IMR-90 (cell line): ENCODE measurements at regions not wholly inside any gene's neighbourhood (a gene's known extent, or its start where the extent isn't known, plus 50 kb on each side); places are given as distances from the start of the nearest gene placed in this dataset.

ENCODE experiments used
- ATAC-seq: fragments of 200-7000 bp; cut with Tn5 transposase; 2 replicates; pipeline ENCODE4 v1.9.1; 2020; ENCODE audit warnings: low read depth, mild to moderate bottlenecking, moderate library complexity
- BruUV-seq: library from RNA; stranded (reverse); fragments of 400-500 nt; replicated peaks from 2 replicates; lab custom pipeline; 2021; lab: Mats Ljungman, UMichigan
- CTCF ChIA-PET: fragments of 300-600 bp; formaldehyde crosslinking; extraction: SDS; loops from one replicate; lab custom pipeline; 2021; ENCODE audit warnings: antibody characterized with exemption; lab: Yijun Ruan, JAX
- POLR2A ChIA-PET: fragments of 300-600 bp; sonication (Branson Sonifier 250); formaldehyde crosslinking; loops from one replicate; lab custom pipeline; 2022; ENCODE audit warnings: antibody characterized with exemption; ENCODE audit not compliant: unreplicated experiment; lab: Charles Lee
- DNase-seq: peaks from one replicate; pipeline ENCODE4 v3.0.0; 2013
- H2AFZ ChIP-seq: replicated peaks from 2 replicates; pipeline ENCODE3; 2013; ENCODE audit warnings: low read length, mild to moderate bottlenecking; ENCODE audit not compliant: poor library complexity
- H2AK5ac ChIP-seq: 2 replicates; pipeline ENCODE4 v1.6.1; 2013; ENCODE audit warnings: low read depth, low read length, inconsistent platforms
- H2AK9ac ChIP-seq: replicated peaks from 2 replicates; pipeline ENCODE3; 2013; ENCODE audit warnings: mild to moderate bottlenecking, low read depth, low read length, moderate library complexity; ENCODE audit not compliant: poor library complexity
- H2BK120ac ChIP-seq: 2 replicates; pipeline ENCODE4 v1.6.1; 2013; ENCODE audit warnings: low read depth, low read length, inconsistent platforms
- H2BK15ac ChIP-seq: 3 replicates; pipeline ENCODE4 v1.6.1; 2013; ENCODE audit warnings: low read depth, low read length, inconsistent platforms
- H2BK20ac ChIP-seq: 2 replicates; pipeline ENCODE4 v1.6.1; 2013; ENCODE audit warnings: low read depth, mild to moderate bottlenecking, inconsistent platforms, low read length, moderate library complexity
- H2BK5ac ChIP-seq: 2 replicates; pipeline ENCODE4 v1.6.1; 2013; ENCODE audit warnings: mild to moderate bottlenecking, low read depth, low read length, inconsistent platforms; ENCODE audit not compliant: poor library complexity, severe bottlenecking
- H3K14ac ChIP-seq: replicated peaks from 2 replicates; pipeline ENCODE4 v1.6.1; 2013; ENCODE audit warnings: low read depth, low read length, inconsistent platforms
- H3K18ac ChIP-seq: 2 replicates; pipeline ENCODE4 v1.6.1; 2013; ENCODE audit warnings: low read depth, low read length, control low read depth
- H3K23ac ChIP-seq: 2 replicates; pipeline ENCODE4 v1.6.1; 2013; ENCODE audit warnings: low read depth, low read length, inconsistent platforms
- H3K27ac ChIP-seq: 2 replicates; pipeline ENCODE4 v1.5.1; 2013; ENCODE audit warnings: mild to moderate bottlenecking, control low read depth, low read length; ENCODE audit not compliant: insufficient read depth
- H3K27me3 ChIP-seq: 2 replicates; pipeline ENCODE4 v1.6.1; 2013; ENCODE audit warnings: low read length; ENCODE audit not compliant: control insufficient read depth, insufficient read depth
- H3K36me3 ChIP-seq: 2 replicates; pipeline ENCODE4 v1.6.1; 2013; ENCODE audit warnings: low read length, mixed read lengths; ENCODE audit not compliant: control insufficient read depth, insufficient read depth
- H3K4ac ChIP-seq: 2 replicates; pipeline ENCODE4 v1.6.1; 2013; ENCODE audit warnings: low read depth, low read length, inconsistent platforms
- H3K4me1 ChIP-seq: 2 replicates; pipeline ENCODE4 v1.6.1; 2013; ENCODE audit warnings: low read length, mixed read lengths; ENCODE audit not compliant: control insufficient read depth, insufficient read depth
- H3K4me2 ChIP-seq: 2 replicates; pipeline ENCODE4 v1.6.1; 2013; ENCODE audit warnings: low read depth, mild to moderate bottlenecking, control low read depth, low read length, moderate library complexity
- H3K4me3 ChIP-seq: 2 replicates; pipeline ENCODE4 v1.5.1; 2013; ENCODE audit warnings: low read depth, mild to moderate bottlenecking, control low read depth, low read length, moderate library complexity; ENCODE audit not compliant: insufficient read depth
- H3K56ac ChIP-seq: 2 replicates; pipeline ENCODE4 v1.6.1; 2013; ENCODE audit warnings: low read length, inconsistent platforms; ENCODE audit not compliant: insufficient read depth; ENCODE audit errors: extremely low read depth
- H3K79me1 ChIP-seq, 2 experiments: 2 replicates each; pipeline ENCODE4 v1.6.1; 2013; ENCODE audit warnings: low read length in 2 of 2, inconsistent platforms in 1 of 2, low read depth in 1 of 2
- H3K9ac ChIP-seq: 2 replicates; pipeline ENCODE4 v1.6.1; 2013; ENCODE audit warnings: low read depth, low read length, control low read depth
- H3K9me1 ChIP-seq: 2 replicates; pipeline ENCODE4 v1.6.1; 2013; ENCODE audit warnings: low read length, inconsistent platforms; ENCODE audit not compliant: insufficient read depth
- H3K9me3 ChIP-seq: 2 replicates; pipeline ENCODE4 v1.6.1; 2013; ENCODE audit warnings: low read length; ENCODE audit not compliant: control insufficient read depth, insufficient read depth
- H4K20me1 ChIP-seq: 2 replicates; pipeline ENCODE4 v1.6.1; 2013; ENCODE audit warnings: low read length, inconsistent platforms; ENCODE audit not compliant: insufficient read depth
- H4K5ac ChIP-seq: 2 replicates; pipeline ENCODE4 v1.6.1; 2013; ENCODE audit warnings: mild to moderate bottlenecking, low read depth, low read length, control low read depth
- H4K8ac ChIP-seq, 2 experiments: 2 replicates each; pipeline ENCODE4 v1.6.1; 2013; ENCODE audit warnings: low read depth in 2 of 2, low read length in 2 of 2, control low read depth in 1 of 2, inconsistent platforms in 1 of 2
- H4K91ac ChIP-seq: 2 replicates; pipeline ENCODE4 v1.6.1; 2013; ENCODE audit warnings: low read depth, low read length, inconsistent platforms; ENCODE audit not compliant: insufficient read depth
- CTCF ChIP-seq: conservative IDR thresholded peaks from 2 replicates; pipeline ENCODE4 v1.5.1; 2012; ENCODE audit warnings: mild to moderate bottlenecking, low read depth, low read length, improper control_type of control experiment
- MAZ ChIP-seq: IDR thresholded peaks from 2 replicates; pipeline ENCODE4 v1.6.1; 2012; ENCODE audit warnings: low read depth, mild to moderate bottlenecking, low read length, improper control_type of control experiment, moderate library complexity, borderline replicate concordance
- RAD21 ChIP-seq: IDR thresholded peaks from 2 replicates; pipeline ENCODE4 v1.6.1; 2012; ENCODE audit warnings: low read length, improper control_type of control experiment
- WGBS, 2 experiments: methylation state at CpG; one replicate each; pipeline versions ENCODE4 v1.1.5 to v1.1.7; 2013; ENCODE audit warnings: missing lambda C conversion rate in 2 of 2; ENCODE audit not compliant: insufficient read length in 1 of 2; ENCODE audit errors: extremely low coverage in 2 of 2; 5-methylcytosine and 5-hydroxymethylcytosine counted together
- dilution Hi-C: fragments of 300-500 bp; cut with HindIII; formaldehyde crosslinking; loops from one replicate; pipeline ENCODE4 v1.14.3; 2018; ENCODE audit warnings: low sequenced_read_pairs; ENCODE audit not compliant: unreplicated experiment
- in situ Hi-C: fragments of 300-500 bp; cut with MboI; formaldehyde crosslinking; loops from 3 replicates; pipeline ENCODE4 v1.14.3; 2019; ENCODE audit warnings: low sequenced_read_pairs, inconsistent platforms, mixed read lengths
- intact Hi-C: fragments of 100-400 bp; cut with micrococcal nuclease; formaldehyde crosslinking; loops from 2 replicates; pipeline ENCODE4 v1.10.0; 2022

DNA sequence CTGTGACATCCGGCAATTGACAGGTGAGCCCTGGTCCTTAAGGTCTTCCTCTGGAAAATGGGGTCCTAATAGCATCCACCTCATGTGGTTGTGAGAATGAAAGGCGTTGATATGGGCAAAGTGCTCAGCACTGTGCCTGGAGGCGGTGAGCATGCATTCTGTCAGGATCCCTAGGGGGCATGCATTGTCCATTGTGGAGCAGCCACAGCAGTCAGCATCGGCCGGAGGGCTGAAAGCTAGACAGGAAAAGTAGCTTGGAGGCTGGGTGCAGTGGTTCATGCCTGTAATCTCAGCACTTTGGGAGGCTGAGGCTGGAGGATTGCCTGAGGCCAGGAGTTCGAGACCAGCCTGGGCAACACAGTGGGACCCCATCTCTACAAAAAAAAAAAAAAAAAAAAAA, 122.2 kb downstream of the LHX2 start:
- Histone ChIP-seq H3K9me3 (no peaks in the 10 kb centered on the region), H3K4ac (no peak overlapping the region), H2BK5ac (no peak overlapping the region), H2BK120ac (no peak overlapping the region), H3K56ac (no peak overlapping the region), H4K91ac (no peak overlapping the region), H4K20me1 (no peaks in the 10 kb centered on the region; the same call in 1 of the 2 replicates), H3K4me2 (no peak overlapping the region), H3K4me1 (peaks cover 9% of the 10 kb centered on the region), H3K36me3 (no peaks in the 10 kb centered on the region), H2AFZ (peak overlapping the region; percentile 47), H2BK15ac (no peak overlapping the region), H3K9me1 (peaks cover 7% of the 10 kb centered on the region; the same call in 1 of the 2 replicates), H3K14ac (no peak overlapping the region), H3K27ac (no peak overlapping the region), H3K4me3 (no peak overlapping the region), H3K23ac (no peak overlapping the region), H3K27me3 (no peaks in the 10 kb centered on the region; the same call in 1 of the 2 replicates), H4K8ac (no peak overlapping the region), H2AK9ac (peak overlapping the region; percentile 7), H3K9ac (no peak overlapping the region), H2AK5ac (no peak overlapping the region), H3K18ac (no peak overlapping the region), H4K5ac (no peak overlapping the region), H2BK20ac (no peak overlapping the region), H3K79me1 (no peaks in the 10 kb centered on the region)
- POLR2A ChIA-PET: no interaction called here
- in situ Hi-C loops (no loop called here), intact Hi-C loops (no loop called here), dilution Hi-C loops (no loop called here)
- TF ChIP-seq CTCF (peak; percentile 34), RAD21 (peak; percentile 41), MAZ (no peak)
- CTCF ChIA-PET: interaction anchor here (0.7 kb wide), 1 partner anchor 126 kb away, joined by 3 read pairs; no protein-coding TSS in a partner anchor
- DNase-seq: peak; percentile 26
- peak; percentile 27; the same call in 1 of the 2 replicates for ATAC-seq
- 76% methylated on average over 4 of the region's 6 CpGs; no CpG with 5 or more reads in 1 of the 2 experiments for WGBS, 2 experiments
- BruUV-seq: no TSS peak
